GM21515 (cell line): ENCODE measurements at regions not wholly inside any gene's neighbourhood (a gene's known extent, or its start where the extent isn't known, plus 50 kb on each side); places are given as distances from the start of the nearest gene placed in this dataset.
"Not testable (repeated sequence)": the region's sequence is repeated elsewhere in the genome, so short reads cannot be mapped to it uniquely, and the experiment has no call there.

Experiments used
- ATAC-seq: cut with Tn5 transposase; IDR thresholded peaks from one replicate; pipeline ENCODE4 v1.9.1; 2021; ENCODE audit not compliant: unreplicated experiment

- no peak for ATAC-seq
These were observed 1158.8 kb upstream of the SORCS1 start for GRCh38 chr10:108323274-108323798.

DNA sequence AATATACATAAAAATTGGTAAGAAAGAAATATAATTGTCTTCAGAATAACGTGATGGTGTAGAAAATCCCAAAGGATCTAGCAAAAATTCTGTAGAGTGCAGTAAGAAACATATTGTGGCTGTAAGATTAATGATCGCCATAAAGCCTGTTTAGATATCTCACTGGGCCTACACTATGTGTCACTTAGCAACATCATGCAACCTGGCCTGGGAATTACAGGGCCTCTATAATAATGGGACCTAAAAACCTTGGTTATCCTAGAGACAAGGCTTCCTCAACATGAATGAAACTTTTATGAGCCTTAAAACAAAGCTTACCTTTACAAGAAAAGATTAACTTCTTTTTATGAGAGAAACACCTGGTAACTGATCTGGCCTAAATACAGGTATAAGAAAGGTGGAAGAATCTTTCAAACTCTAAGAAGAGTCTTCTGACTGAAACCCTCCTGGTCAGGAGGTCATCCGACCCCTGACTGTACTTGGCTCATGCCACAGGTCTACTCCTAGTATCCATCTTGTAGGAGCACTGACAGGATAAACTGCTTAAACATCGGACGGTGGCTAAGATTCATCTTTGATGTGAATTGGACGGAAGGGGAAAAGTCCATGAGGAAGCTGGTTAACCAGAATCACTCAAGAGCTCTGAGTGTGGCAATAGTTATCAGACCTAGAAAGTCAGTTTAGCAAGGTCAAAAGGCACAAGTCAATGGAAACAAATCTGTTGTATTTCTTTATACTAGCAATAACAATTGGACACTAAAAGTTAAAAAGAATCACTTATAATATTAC, 1155.1 kb upstream of the SORCS1 start:
- no peak for ATAC-seq

DNA sequence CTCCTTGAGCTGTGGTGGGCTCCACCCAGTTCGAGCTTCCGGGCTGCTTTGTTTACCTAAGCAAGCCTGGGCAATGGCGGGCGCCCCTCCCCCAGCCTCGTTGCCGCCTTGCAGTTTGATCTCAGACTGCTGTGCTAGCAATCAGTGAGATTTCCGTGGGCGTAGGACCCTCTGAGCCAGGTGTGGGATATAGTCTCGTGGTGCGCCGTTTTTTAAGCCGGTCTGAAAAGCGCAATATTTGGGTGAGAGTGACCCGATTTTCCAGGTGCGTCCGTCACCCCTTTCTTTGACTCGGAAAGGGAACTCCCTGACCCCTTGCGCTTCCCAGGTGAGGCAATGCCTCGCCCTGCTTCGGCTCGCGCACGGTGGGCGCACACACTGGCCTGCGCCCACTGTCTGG, 1151.1 kb upstream of the SORCS1 start:
- ATAC-seq = not testable (repeated sequence)

DNA sequence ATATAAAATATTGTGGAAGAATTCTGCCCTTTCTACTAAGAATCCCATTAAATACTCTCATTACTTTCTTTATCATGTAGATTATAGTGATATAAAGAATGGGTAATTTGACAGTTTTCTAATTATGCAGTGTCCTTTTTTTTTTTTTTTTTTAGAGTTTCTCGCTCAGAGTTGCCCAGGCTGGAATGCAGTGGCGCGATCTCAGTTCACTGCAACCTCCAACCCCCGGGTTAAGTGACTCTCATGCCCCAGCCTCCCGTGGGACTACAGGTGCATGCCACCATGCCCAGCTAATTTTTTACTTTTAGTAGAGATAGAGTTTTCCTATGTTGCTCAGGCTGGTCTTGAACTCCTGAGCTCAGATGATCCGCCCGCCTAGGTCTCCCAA, 1143.4 kb upstream of the SORCS1 start:
- ATAC-seq = no peak

GRCh38 chr10:108307250-108307924, 1142.9 kb upstream of the SORCS1 start:
- ATAC-seq = no peak

- no peak for ATAC-seq
These were observed 1138.6 kb upstream of the SORCS1 start for GRCh38 chr10:108303149-108303548.

DNA sequence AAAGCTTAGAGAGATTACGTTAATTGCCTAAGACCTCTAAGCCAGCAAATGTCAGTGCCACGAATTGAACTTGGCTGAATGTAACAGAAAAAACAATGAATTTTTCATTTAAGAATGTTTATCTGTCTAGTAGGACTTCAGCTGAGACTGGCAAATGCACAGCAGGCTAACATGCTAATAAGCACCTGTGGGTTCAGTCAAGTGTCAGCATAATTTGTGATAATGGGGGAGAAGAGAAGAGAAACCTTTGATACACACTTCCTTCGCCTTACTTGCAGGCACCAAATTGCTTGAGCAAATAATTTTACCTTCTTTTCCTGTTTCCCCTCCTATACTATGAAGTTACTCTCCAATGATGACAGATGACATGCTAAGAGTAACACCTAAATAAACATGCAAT, 1136.5 kb upstream of the SORCS1 start:
- ATAC-seq = no peak

- ATAC-seq = no peak
These were observed 1126.3 kb upstream of the SORCS1 start for GRCh38 chr10:108290823-108291222.

DNA sequence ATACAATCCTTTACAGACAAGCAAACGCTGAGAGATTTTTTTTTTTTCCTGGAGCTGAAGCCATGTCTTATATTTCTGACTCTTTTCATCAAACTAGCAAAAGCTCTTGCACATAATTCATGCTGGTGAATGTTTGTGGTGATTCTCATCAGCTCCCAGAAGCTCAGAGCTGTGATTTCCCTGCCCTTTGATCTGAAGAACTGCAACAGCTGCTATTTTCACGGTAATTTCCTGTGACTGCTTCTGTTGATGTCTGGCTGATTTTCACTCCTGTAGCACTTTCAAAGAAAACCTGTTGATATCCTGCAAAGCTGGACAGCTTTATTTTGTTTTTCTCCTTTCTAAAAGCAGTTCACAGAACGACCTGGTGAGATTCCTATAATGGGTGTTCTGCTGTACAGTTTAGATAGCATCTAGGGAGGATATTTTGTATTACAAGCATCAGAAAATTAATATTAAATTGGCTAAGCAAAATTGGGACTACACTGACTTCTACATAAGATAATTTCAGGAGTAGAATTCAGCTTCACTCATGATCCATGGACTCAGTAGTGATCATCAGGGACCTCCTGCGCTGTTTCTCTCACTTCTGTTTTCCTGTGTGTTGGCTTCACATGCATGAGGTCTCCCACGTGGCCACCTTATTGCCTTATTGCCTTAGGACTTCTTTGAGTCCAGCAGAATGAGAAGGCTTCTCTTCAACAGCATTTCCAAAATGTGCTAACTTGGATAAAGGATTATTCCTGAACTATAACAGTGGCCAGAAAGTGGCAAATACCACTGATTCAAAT, 1111.6 kb upstream of the SORCS1 start:
- no peak for ATAC-seq

DNA sequence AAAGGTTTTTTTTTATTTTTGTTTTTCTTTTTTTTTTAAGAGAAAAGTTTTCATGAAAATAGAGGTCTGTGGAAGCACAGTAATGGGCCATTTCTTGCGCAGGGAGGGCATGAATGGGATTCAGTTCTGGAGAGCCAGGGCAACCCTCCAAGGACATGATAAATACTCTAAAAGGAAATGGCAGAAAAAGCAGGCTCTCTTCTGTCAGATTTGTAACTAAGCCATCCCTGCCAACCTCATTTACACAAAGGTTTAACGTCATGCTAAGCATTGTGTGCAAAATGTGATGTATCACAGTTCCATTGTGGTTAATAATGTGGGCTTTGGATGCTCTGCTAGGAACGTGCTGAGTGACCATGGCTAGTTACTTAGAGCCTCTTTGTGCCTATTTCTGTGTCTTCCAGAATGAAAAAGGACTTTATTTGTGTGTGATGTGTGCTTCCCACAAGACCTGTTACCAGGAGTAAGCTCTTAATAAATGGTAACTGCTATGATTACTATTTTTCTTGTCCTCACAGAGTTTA, 1095.9 kb upstream of the SORCS1 start:
- ATAC-seq = no peak

- ATAC-seq = no peak
These were observed 1089.6 kb upstream of the SORCS1 start for GRCh38 chr10:108254089-108254488.

- no peak for ATAC-seq
These were observed 1088.3 kb upstream of the SORCS1 start for GRCh38 chr10:108252771-108253170.

GRCh38 chr10:108250936-108251620, 1086.6 kb upstream of the SORCS1 start:
- ATAC-seq = no peak

GRCh38 chr10:108249940-108250339, 1085.4 kb upstream of the SORCS1 start:
- ATAC-seq = no peak

GRCh38 chr10:108244443-108245228, 1080.1 kb upstream of the SORCS1 start:
- no peak for ATAC-seq

GRCh38 chr10:108241166-108241565, 1076.7 kb upstream of the SORCS1 start:
- no peak for ATAC-seq

DNA sequence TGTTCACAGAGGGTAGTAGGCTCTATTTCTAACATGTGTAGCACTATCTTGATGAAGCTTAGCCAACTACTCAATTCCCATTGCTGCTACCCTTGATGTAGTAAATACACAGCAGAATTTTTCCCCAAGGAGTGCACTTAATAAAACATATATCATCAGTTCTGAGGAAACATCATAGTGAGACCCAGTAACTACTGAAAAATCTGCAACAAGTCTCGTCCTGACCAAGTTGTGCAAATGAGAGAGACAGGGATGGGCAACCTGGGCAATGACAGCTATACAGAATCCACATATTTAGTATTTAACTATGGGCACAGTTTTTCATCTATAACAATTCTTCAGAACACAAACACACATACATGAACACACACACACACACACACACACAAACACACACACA, 1073.8 kb upstream of the SORCS1 start:
- no peak for ATAC-seq

GRCh38 chr10:108230478-108231170, 1066.1 kb upstream of the SORCS1 start:
- no peak for ATAC-seq

DNA sequence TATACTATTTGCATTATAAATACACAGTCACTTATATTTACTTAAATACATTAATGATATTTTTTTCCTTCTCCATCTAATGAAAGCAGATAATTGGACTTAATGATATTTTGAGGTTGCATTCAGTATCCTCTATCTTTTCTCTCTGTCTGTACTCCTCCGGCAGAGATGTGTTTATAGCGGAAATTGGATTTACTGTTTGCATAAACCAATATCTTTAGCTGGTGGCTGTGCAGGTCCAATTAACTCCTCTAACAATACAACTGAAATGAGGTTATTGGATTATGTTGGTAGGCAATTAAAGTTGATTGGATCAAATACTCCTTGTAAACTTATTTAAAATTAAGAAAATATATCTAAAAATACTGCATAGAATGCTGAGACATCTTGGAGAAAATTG, 1044.2 kb upstream of the SORCS1 start:
- no peak for ATAC-seq
